DMS114 treated with DMSO at 0.1 percent for 48 hours (cell line): ENCODE measurements at regions not wholly inside any gene's neighbourhood (a gene's known extent, or its start where the extent isn't known, plus 50 kb on each side); places are given as distances from the start of the nearest gene placed in this dataset.

Experiments
- DNase-seq: peaks from one replicate; lab custom pipeline; 2025; ENCODE audit not compliant: unreplicated experiment; lab: John Stamatoyannopoulos, UW

DNA sequence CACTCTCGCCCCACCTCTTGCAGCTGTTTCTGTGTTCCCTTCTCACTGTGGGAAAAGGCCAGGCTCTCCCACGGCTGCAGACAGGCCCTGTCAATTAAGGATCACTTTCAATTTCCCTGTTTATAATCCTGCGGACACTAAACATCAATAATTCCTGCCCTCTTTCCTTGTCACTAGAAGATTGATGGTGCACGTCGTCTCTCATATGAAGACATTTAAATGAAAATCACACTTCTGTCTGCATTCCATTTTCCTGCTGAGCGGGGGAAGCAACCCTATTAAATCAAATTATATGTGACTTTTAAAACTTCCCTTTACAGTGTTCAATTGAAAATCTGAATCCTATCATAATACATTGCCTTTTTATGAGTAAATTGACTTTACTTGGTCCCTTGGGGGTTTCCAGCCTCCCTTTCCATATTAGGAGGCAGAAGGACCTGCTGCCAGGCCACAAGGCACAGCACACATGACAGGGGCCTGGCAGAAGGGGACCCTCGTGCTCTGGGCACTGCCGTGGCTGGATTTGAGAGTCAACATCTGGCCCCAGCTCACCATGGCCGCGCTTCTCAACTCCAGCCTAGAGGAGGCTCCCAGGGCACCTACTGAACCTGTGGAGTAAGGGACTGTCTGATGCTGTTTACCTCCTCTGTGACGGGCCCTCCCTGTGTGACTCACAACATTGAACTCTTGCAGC, 311.0 kb upstream of the IRX4 start:
- no peak for DNase-seq

DNA sequence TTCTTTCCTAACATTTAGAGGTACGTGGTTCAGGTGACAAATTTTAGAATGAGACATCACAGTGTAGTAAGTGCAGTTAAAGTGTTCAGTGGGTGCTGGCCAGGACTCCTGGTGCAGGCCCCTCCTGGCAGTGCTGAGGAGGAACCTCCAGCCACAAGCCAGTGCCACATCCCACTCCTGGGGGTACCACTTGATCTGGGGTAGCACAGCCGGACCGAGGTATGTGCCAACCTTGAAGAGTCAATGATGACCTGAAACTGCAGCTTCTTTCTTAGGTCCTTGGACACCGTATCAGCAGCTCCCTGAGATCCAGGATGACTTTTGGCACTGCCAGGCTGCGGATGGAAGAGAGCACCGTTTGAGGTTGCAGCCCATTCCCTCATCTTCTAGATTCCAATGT, 310.4 kb upstream of the IRX4 start:
- DNase-seq = no peak

DNA sequence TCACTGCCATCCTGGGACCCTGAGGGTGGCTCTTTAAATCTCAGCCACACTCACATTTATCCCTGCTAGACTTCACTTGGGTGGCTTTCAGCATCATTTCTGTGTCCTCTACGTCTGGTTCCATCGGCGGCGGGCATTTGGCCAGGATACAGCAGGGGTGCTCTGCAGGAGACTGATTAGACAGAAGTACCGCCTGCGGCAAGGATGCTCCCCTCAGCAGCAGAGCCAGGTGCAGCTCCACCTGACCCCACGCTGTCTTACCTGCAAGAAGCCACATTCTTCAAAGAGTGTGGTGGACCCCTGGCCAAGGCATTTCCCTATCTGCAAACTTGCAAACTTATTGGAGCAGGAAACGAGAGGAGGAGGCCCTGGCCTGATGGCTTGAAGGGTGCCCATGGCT, 309.8 kb upstream of the IRX4 start:
- DNase-seq = no peak

DNA sequence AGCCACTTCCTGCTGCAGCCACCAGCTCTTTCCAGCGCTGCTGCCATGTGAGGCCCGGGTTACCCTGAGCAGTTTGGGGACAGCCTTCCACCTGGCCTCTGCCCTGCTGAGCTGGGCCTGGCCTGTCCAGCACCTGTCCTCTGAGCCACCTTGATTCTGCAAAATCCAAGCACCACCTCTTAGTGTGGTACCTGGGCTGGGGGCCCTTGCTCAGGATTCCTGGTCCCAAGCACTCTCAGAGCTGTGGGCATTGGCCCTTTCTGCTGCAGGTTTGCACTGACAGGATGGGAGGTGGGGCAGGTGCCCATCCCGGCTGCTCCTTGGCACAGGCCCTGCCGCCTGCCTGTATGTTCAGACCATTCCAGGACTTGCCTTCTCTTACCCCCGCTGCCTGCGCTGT, 309.2 kb upstream of the IRX4 start:
- no peak for DNase-seq

DNA sequence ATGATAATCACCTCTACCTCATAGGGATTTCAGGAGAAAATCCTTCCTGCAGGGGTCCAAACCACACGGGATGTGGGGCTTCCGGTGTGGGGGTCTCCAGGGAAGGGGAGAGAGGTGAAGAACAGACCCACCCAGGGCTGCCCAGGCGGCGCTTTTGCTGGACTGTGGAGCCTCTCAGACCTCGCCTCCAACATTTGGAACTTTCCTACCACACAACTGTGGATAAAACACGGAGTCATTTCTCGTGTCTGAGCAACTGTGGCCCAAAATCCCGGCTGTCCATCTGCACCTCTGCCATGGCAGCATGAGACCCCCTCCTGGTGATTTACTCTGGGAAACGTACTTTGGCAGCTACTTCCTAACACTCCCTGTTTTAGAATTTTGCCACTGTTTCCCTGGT, 307.8 kb upstream of the IRX4 start:
- no peak for DNase-seq

DNA sequence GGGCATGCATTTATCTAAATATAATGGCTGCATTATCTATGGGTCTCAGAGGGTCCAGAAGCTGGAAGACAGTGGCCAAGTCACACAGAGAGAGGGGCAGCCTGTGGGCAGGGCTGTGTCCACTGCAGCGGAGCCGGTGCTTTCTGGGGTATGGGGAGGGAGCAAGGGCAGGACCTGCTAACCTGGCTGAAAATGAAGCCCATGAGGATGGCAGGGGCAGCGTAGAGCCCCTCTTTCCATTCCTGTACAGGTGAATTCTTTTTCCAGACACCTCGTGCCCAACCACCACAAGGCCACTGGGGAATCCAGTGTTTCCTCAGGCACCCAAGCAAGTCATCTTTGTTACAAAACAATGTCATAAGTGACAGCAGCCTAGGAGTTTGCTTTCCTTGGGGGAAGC, 305.9 kb upstream of the IRX4 start:
- no peak for DNase-seq

DNA sequence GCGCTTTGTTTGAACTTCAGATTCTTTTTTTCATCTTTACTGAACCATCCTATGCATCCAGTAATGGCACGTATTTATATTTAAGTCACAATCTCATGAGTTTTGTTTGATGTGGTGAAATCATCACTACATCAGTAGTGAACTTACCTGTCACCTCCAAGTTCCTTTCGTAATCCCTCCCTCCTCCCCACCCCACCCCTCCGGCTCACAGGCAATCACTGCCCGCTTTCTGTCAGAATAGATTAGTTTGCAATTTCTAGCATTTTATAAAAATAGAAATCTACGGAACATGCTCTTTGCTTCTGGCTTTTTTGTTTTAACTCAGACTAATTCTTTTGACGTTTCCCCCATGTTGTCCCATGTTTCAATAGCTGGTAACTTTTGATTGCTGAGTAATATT, 305.4 kb upstream of the IRX4 start:
- no peak for DNase-seq

DNA sequence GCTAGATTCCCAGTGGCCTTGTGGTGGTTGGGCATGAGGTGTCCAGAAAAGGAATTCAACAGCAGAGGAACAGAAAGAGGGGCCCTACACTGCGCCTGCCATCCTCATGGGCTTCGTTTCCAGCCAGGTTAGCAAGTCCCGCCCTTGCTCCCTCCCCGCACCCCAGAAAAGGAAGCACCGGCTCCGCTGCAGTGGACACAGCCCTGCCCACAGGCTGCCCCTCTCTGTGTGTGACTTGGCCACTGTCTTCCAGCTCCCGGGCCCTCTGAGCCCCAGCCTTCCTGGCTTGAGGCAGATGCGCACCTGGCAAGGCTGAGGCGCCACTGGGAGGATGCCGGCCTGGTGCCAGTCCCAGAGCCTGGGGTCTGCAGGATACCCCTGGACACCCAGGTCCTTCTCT, 305.0 kb upstream of the IRX4 start:
- no peak for DNase-seq

DNA sequence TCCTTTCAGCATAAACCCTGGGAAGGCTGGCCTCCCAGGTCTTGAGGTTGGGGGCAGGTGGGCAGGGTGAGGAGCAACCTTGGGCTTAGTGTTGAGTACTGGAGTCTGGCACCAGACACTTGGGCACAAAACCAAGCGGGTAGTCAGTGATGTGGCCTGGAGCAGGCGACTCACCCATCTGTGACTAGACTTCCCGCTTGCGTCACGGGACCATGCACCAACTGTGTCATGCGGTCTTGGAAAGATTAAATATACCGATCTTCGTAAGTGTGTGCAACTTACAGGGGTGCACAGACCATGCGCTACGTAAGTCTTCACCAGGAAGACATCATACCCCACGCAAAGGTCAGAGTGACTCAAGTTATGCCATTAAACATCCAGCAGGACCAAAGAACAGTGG, 304.4 kb upstream of the IRX4 start:
- no peak for DNase-seq

DNA sequence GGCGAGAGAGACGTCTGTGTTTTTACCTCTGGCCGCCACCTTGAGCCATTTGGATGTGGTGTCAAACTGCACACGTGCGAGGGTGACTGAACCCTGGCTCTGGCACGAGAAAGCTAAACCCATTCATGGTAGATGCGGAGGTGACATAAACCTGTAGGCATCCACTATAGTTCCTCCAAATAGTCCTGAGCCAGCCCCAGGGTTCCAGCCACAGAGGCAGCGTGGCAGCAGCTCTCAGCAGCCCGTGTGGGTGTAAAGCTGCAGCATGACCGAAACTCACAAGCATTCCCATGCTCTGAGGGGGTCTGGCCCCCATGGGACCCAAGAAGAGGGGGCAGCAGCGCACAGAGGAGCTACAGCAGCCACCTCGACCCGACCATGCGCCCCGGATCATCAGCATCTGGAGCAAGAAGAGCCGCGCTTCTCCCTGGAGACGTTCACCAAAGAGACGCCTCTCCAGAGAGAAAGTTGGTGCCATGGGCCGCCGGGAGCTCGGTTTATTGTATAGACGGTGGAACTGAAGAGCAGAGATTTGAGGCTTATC, 303.8 kb upstream of the IRX4 start:
- DNase-seq = no peak

DNA sequence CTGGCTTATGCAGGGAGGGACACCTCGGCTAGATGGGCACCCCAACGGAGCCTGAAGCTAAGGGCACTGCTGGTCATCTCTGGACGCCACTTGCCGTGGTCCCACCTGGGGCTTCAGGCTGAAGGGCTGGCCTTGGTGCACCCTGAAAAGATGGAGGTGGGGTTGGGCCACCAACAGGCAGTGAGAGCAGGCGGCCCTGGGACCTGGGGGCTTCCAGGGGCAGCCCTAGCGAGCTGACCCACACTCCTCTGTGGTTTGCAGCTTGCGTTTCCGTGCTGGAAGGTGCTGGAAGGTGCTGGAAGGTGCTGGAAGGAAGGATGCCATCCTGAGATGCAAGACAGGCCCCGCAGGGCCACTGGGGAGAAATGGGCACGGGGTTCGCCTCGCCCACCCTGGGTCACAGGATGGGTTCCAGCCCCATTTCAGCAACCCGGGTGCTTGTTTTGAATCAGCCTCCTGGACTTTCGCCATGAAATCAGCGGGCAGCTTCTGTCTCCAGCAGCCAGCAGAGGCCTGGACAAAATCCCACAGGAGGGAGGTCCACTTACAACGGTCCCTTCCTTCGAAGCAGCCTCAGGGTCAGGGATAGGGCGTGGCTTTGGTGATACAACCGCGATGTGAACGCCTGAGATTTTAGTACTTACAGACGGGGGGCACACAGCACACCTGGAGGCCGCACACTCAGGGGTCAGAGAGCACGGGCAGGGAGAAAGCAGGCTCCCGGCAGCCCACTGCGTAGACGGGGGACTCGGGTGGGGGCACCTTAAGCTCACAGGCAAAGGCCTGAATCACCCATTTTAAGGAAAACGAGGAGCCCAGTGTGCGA, 303.1 kb upstream of the IRX4 start:
- DNase-seq = no peak

DNA sequence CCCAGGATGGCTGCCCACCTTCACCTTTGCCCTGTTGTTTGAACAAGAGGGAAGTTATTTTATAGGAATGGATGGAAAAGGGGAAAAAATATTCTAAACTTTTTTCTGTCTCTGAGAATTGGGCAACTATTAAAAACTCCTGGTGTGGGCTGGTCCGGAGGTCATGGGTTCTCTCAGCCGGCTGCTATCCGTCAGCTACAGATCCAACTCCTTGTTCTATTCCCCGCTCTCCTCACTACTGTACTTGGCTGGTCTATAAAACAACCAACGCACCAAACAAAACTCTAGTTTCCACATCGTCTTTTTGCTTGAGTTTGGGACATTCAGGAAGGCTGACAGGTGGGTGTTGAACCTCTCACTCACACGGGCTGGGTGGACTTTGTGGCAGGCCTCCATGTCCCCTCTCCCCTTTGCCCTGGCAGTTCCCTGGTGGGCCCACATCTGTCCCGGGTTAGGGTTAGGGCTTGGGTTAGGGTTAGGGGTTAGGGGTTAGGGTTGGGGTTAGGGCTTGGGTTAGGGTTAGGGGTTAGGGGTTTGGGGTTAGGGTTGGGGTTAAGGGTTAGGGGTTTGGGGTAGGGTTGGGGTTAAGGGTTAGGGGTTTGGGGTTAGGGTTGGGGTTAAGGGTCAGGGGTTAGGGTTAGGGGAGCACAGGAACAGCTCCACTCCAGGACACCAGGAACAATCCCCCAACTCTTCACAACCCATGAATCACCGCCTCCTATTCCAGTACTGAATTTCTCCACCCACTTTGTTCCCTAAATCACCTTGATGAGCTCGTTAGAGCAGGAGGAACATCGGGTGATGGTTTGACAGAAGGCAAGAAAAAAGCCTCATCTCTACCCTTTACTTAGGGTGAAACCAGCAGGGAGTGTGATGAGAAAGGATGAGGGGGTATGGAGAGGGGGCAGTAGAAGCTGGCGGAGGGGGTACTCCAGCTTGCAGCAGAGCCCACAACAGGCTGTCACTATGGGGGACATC, 302.1 kb upstream of the IRX4 start:
- DNase-seq = no peak

DNA sequence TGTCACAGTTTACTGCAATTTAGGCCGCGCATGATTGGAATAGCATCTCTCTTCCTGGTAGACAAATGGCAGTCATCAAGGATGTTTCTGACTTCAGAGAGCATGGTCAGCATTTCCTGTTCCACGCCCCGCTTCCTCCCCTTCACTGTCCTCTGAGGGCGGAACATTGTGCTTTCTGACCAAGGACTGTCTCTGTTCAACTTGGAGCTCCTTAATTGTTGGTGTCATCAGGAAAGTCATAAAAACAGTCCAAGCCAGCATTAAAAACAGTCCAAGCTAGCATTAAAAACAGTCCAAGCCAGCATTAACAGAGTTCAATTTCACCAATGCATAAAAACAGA, 301.3 kb upstream of the IRX4 start:
- no peak for DNase-seq

DNA sequence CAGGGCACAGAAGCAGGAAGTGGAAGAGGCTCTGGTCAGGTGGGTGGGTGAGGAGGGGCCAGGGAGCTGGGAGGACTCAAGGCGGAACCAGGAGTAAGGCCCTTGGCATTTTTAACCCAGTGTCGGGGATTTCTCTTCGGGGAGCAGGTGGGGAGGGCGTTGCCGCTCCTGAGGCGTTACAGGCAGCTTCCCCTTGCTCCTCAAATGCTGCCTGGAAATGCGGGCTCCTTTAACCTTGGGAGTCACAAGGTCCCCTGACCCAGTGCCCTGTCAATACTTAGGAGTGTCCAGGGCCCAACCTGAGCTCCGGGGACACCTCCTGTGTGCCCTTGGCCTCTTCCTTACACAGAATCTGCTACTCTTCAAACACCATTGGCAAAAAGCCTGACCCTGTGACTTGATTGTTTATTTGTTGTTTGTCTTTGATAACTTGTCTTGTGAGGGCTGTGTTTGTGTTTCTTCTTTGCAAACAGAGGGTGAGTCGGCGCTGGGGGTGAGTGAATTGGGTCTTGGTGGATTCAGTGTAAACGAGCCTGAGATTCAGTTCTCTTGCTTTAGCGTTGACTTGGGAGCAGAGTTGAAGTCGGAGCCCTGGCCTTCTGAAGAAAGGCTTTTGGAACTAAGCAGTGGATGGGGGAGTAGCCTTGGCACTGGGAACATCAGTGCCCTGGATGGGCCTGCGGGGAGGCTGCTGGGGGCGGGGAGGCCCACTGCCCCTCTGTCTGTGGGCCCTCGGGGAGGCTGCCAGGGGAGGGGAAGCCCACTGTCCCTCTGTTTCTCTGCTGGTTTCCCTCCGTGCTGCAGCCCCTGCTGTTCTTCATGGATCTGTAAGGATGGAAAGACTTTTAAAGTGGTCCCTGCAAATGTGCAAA, 300.7 kb upstream of the IRX4 start:
- DNase-seq = no peak

DNA sequence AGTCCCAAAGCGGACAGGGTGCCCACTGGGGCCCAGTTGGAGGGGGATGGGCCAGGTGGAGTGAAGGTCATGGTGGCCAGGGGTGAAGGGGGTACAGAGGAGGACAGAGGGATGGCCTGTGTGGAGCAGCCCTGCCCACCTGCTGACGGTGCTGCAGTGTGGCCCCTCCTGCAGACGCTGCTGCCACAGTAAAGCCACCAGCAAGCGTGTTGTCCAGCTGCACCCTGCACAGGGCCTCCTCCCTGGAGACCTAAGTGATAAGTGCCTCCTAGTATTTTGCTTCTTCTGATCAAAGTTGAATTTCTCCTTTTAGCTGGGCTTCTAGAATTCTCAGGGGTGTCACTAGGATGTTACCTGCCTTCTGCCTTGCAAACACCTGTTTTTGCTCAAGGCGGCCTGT, 299.3 kb upstream of the IRX4 start:
- DNase-seq = no peak

DNA sequence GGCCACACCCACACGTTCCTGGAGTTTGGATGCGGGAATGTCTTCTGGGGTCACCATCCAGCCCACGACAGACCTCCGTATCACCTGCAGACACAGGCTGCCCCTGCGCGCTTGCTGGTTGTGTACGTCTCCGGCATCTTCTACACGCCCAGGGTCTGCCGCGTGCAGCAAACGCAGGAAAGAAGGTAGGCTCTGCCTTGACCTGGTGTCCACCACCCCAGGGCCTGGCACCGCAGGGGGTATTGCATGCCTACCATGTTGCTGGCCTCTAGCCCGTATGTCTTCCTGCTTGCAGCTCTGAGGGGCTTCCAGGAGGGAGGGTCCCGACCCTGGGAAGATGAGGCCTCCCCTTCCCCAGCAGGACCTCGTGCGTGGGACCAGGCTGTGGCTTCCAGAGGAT, 298.8 kb upstream of the IRX4 start:
- DNase-seq = no peak

DNA sequence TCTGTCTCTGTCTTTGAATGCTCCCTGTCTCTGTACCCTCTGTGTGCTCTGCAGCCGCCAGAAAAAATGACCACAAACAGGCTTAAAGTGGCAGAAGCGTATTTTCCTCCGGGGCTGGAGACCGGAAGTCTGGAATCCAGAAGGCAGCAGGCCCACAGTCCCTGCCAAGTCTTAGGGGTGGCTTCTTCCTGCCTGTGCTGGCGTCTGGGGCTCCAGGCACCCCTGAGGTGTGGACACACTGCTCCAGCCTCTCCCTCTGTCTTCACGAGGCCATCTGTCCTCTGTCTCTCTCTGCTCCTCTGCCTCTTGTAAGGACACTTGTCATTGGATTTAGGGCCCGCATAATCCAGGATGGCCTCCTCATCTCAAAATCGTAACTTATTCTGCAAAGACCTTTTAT, 298.4 kb upstream of the IRX4 start:
- no peak for DNase-seq

DNA sequence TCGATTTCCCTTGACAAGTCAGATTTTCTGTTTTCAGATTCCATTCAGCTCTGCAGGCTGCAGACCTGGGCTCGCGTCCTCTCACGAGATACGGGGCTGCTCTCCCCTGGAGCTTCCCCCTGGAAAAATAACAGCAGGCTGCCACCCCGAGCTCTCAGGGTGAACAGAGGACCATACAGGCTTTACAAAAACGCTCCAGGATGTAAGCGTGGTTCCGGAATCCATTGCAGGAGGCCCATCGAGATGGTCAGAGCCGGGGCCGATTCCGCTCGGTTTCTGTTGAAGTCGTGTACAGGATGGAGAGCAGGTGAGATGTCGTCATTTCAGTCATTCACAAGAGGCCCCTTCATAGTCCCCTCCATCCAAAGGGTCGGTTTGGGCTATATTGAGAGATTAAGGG, 297.7 kb upstream of the IRX4 start:
- no peak for DNase-seq

DNA sequence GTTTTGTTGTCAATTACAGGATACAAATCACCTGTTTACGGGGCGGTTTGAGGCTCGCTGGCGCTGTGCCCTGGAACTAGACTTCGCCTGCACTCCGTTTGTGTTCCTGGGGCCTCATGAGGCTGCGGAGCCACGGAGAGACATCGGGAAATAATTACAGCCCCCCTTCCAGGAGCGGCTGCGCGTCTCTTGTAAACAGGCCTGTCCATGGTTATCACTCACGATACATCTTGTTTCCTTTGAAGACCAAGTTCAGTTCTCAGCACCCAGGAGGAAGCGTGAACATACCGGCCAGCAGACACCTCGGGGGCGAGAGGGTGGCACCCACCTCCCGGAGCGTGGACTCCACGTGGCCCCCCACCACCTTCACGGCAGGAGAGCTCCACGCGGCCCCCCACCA, 297.1 kb upstream of the IRX4 start:
- DNase-seq = no peak

DNA sequence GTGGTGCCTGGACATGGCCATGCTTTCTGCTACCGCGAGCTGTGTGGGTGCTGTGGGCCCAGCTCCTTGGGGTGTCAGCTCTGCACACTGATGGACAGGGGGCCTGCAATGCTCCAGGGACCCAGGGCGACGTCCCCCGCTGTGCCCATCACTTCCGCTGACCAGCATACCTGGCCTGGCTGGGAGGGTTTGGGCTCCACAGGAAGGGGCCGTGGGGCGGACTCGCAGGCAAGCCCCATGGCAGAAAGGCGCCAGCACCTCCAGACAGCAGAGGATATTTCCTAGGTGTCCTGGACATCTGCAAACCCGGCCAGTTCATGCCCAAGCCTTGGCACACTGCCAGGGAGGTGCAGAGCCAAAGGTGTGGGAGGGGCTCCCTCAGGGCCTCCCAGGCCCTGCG, 295.8 kb upstream of the IRX4 start:
- DNase-seq = no peak

DNA sequence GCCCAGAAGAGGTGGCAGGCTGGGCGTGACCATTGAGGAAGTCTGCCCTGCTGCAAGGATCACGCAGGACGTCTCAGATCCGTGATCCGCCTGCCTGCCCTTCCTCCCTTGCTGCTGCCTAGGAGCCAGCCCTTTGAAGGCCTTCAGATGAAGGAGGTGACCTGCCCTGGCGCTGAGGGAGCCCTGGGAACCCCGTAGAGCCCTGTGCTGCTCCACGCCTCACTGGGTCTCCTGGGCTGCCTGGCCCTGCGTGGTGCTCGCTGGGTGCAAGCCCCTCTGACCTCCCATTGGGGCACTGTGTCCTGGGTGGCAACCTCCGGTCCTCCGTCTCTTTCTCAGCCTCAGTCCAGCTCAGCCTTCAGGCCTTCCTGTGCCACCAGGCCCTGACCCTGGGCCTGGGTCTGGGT, 295.3 kb upstream of the IRX4 start:
- no peak for DNase-seq
